Mesodermal cell (in vitro differentiated cells): ENCODE measurements at regions not wholly inside any gene's neighbourhood (a gene's known extent, or its start where the extent isn't known, plus 50 kb on each side); places are given as distances from the start of the nearest gene placed in this dataset.

ENCODE experiments used
- H3K27ac ChIP-seq: 2 replicates; pipeline ENCODE4 v1.7.0; 2013; ENCODE audit warnings: mild to moderate bottlenecking, low read depth, low read length, moderate library complexity; ENCODE audit not compliant: severe bottlenecking
- H3K36me3 ChIP-seq: 2 replicates; pipeline ENCODE4 v1.7.1; 2013; ENCODE audit warnings: mild to moderate bottlenecking, low read length, moderate library complexity; ENCODE audit not compliant: control insufficient read depth, insufficient read depth
- H3K4me1 ChIP-seq: one replicate; pipeline ENCODE4 v1.7.1; 2013; ENCODE audit warnings: mild to moderate bottlenecking, low read length; ENCODE audit not compliant: insufficient read depth, control insufficient read depth, poor library complexity, severe bottlenecking
- H3K4me3 ChIP-seq: 2 replicates; pipeline ENCODE4 v1.7.0; 2013; ENCODE audit warnings: low read length, control low read depth, mild to moderate bottlenecking; ENCODE audit not compliant: insufficient read depth, poor library complexity, severe bottlenecking; ENCODE audit errors: extremely low read depth
- H3K9me3 ChIP-seq: 2 replicates; pipeline ENCODE4 v1.7.1; 2013; ENCODE audit warnings: mild to moderate bottlenecking, low read length, moderate library complexity; ENCODE audit not compliant: control insufficient read depth
- WGBS, 2 experiments: methylation state at CpG; one replicate each; pipeline ENCODE4 v1.1.5; 2013; ENCODE audit warnings: missing lambda C conversion rate in 2 of 2; ENCODE audit not compliant: insufficient coverage in 2 of 2; 5-methylcytosine and 5-hydroxymethylcytosine counted together

GRCh38 chr5:4855880-4856279, 284.2 kb upstream of the ADAMTS16 start:
- Histone ChIP-seq H3K36me3 (no peaks in the 10 kb centered on the region), H3K9me3 (no peaks in the 10 kb centered on the region), H3K4me1 (no peaks in the 10 kb centered on the region), H3K27ac (no peak overlapping the region), H3K4me3 (no peak overlapping the region)
- WGBS, 2 experiments: 67% methylated on average over 1 of the region's 2 CpGs; no CpG with 5 or more reads in 1 of the 2 experiments

- Histone ChIP-seq H3K4me1 (no peaks in the 10 kb centered on the region), H3K4me3 (no peak overlapping the region), H3K36me3 (no peaks in the 10 kb centered on the region), H3K27ac (no peak overlapping the region), H3K9me3 (no peaks in the 10 kb centered on the region)
- 90% methylated on average over 2 of the region's 2 CpGs; no CpG with 5 or more reads in 1 of the 2 experiments for WGBS, 2 experiments
Measured at GRCh38 chr5:4857761-4858160, 282.4 kb upstream of the ADAMTS16 start.

GRCh38 chr5:4859500-4860235, 280.5 kb upstream of the ADAMTS16 start:
- H3K4me1 ChIP-seq: no peaks in the 10 kb centered on the region
- H3K9me3 ChIP-seq: no peaks in the 10 kb centered on the region
- no peak overlapping the region for H3K27ac ChIP-seq
- no peaks in the 10 kb centered on the region for H3K36me3 ChIP-seq
- WGBS, 2 experiments: no CpG with 5 or more reads among the region's 2 CpGs
- no peak overlapping the region for H3K4me3 ChIP-seq

GRCh38 chr5:4860631-4861030, 279.5 kb upstream of the ADAMTS16 start:
- H3K36me3 ChIP-seq: no peaks in the 10 kb centered on the region
- H3K4me3 ChIP-seq: no peak overlapping the region
- no peak overlapping the region for H3K27ac ChIP-seq
- no peaks in the 10 kb centered on the region for H3K9me3 ChIP-seq
- 56 to 85% methylated on average over 2 to 3 of the region's 5 CpGs for WGBS, 2 experiments
- H3K4me1 ChIP-seq: no peaks in the 10 kb centered on the region

GRCh38 chr5:4862500-4862899, 277.6 kb upstream of the ADAMTS16 start:
- no peaks in the 10 kb centered on the region for H3K36me3 ChIP-seq

GRCh38 chr5:4866131-4866659, 273.9 kb upstream of the ADAMTS16 start:
- Histone ChIP-seq H3K4me1 (no peaks in the 10 kb centered on the region), H3K27ac (no peak overlapping the region), H3K9me3 (no peaks in the 10 kb centered on the region), H3K36me3 (no peaks in the 10 kb centered on the region), H3K4me3 (no peak overlapping the region)
- WGBS, 2 experiments: 94 to 95% methylated on average over 44 to 45 of the region's 49 CpGs

More at GRCh38 chr5:4862500-4862899, 277.6 kb upstream of the ADAMTS16 start:
- Histone ChIP-seq H3K27ac (no peak overlapping the region), H3K4me1 (no peaks in the 10 kb centered on the region), H3K9me3 (no peaks in the 10 kb centered on the region), H3K4me3 (no peak overlapping the region)
- no CpG with 5 or more reads among the region's 1 CpG for whole genome bisulfite sequencing, 2 experiments

GRCh38 chr5:4866817-4867216, 273.3 kb upstream of the ADAMTS16 start:
- Histone ChIP-seq H3K36me3 (no peaks in the 10 kb centered on the region), H3K9me3 (no peaks in the 10 kb centered on the region), H3K4me1 (no peaks in the 10 kb centered on the region), H3K4me3 (no peak overlapping the region), H3K27ac (no peak overlapping the region)
- WGBS, 2 experiments: 92 to 93% methylated on average over 18 to 20 of the region's 21 CpGs

- no peak overlapping the region for H3K27ac ChIP-seq
- H3K4me3 ChIP-seq: no peak overlapping the region
- H3K9me3 ChIP-seq: no peaks in the 10 kb centered on the region
- no peaks in the 10 kb centered on the region for H3K4me1 ChIP-seq
- 20 to 37% methylated on average over 1 to 2 of the region's 9 CpGs for WGBS, 2 experiments
- H3K36me3 ChIP-seq: no peaks in the 10 kb centered on the region
Measured at GRCh38 chr5:4868140-4868735, 271.9 kb upstream of the ADAMTS16 start.

GRCh38 chr5:4873652-4874051, 266.5 kb upstream of the ADAMTS16 start:
- Histone ChIP-seq H3K27ac (no peak overlapping the region), H3K4me3 (no peak overlapping the region), H3K36me3 (no peaks in the 10 kb centered on the region), H3K4me1 (no peaks in the 10 kb centered on the region), H3K9me3 (no peaks in the 10 kb centered on the region)
- whole genome bisulfite sequencing, 2 experiments: 84 to 95% methylated on average over 5 to 7 of the region's 8 CpGs

- 92 to 93% methylated on average over 6 to 8 of the region's 10 CpGs for WGBS, 2 experiments
- H3K27ac ChIP-seq: no peak overlapping the region
- H3K9me3 ChIP-seq: no peaks in the 10 kb centered on the region
- H3K4me1 ChIP-seq: no peaks in the 10 kb centered on the region
- H3K4me3 ChIP-seq: no peak overlapping the region
- H3K36me3 ChIP-seq: no peaks in the 10 kb centered on the region
Measured at GRCh38 chr5:4874097-4874496, 266.0 kb upstream of the ADAMTS16 start.

- H3K4me1 ChIP-seq: no peaks in the 10 kb centered on the region
- no peaks in the 10 kb centered on the region for H3K9me3 ChIP-seq
- no peak overlapping the region for H3K4me3 ChIP-seq
- H3K36me3 ChIP-seq: no peaks in the 10 kb centered on the region
- H3K27ac ChIP-seq: no peak overlapping the region
- WGBS, 2 experiments: 89 to 94% methylated on average over 3 of the region's 4 CpGs
Measured at GRCh38 chr5:4875942-4876341, 264.2 kb upstream of the ADAMTS16 start.
